GM10248 (cell line): ENCODE measurements at regions not wholly inside any gene's neighbourhood (a gene's known extent, or its start where the extent isn't known, plus 50 kb on each side); places are given as distances from the start of the nearest gene placed in this dataset.

Source experiments
- CTCF ChIA-PET: fragments of 300-600 bp; sonication (Branson Sonifier 250); formaldehyde crosslinking; extraction: SDS; loops from one replicate; lab custom pipeline; 2021; ENCODE audit warnings: antibody characterized with exemption; lab: Yijun Ruan, JAX
- POLR2A ChIA-PET: fragments of 350-650 bp; sonication (Branson Sonifier 250); formaldehyde crosslinking; extraction: SDS; loops from one replicate; lab custom pipeline; 2020; ENCODE audit warnings: antibody characterized with exemption; lab: Yijun Ruan, JAX
- DNase-seq: peaks from one replicate; pipeline ENCODE4 v3.0.0; 2012; ENCODE audit errors: extremely low spot score
- TF ChIP-seq, protein P1 (sequence below): IDR thresholded peaks from 2 replicates; pipeline ENCODE4 v1.5.1; 2012; ENCODE audit warnings: mild to moderate bottlenecking, low read depth; ENCODE audit errors: extremely low read depth, missing control alignments, control extremely low read depth

DNA sequence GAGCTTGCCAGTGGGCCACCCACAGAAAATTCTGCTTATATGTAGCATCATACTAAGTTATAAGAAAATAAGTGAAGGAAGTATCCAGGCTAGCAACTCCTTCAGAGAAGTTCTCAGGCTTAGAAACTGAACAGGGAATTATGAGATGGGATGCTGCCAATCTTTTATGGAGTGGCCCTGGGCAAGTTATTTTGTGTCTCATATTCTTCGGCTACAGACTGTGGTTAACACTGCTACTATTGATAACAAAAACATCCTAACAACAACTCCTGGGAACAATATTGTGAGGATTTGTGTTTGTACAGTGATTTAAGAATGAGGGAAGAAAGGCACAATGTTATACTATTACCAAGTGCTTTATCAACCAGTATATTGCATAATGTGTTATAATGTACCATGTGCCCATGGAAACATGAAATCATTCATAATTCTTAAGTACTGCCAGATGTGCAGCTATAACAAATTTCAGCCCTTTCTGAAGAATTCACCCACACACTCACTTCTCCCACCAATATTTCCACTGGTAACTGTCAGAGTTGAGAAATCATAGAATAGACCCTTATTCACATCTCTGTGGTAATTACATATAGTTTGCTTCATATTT, 113.3 kb upstream of the SOX5 start:
- ChIA-PET POLR2A (no interaction called here), CTCF (interaction anchor here (1.0 to 1.3 kb wide), 2 partner anchors 11 kb away, joined by 3 to 4 read pairs; no protein-coding TSS in a partner anchor)
- DNase-seq, result no peak
- TF ChIP-seq, protein P1, sequence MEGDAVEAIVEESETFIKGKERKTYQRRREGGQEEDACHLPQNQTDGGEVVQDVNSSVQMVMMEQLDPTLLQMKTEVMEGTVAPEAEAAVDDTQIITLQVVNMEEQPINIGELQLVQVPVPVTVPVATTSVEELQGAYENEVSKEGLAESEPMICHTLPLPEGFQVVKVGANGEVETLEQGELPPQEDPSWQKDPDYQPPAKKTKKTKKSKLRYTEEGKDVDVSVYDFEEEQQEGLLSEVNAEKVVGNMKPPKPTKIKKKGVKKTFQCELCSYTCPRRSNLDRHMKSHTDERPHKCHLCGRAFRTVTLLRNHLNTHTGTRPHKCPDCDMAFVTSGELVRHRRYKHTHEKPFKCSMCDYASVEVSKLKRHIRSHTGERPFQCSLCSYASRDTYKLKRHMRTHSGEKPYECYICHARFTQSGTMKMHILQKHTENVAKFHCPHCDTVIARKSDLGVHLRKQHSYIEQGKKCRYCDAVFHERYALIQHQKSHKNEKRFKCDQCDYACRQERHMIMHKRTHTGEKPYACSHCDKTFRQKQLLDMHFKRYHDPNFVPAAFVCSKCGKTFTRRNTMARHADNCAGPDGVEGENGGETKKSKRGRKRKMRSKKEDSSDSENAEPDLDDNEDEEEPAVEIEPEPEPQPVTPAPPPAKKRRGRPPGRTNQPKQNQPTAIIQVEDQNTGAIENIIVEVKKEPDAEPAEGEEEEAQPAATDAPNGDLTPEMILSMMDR, result no peak

DNA sequence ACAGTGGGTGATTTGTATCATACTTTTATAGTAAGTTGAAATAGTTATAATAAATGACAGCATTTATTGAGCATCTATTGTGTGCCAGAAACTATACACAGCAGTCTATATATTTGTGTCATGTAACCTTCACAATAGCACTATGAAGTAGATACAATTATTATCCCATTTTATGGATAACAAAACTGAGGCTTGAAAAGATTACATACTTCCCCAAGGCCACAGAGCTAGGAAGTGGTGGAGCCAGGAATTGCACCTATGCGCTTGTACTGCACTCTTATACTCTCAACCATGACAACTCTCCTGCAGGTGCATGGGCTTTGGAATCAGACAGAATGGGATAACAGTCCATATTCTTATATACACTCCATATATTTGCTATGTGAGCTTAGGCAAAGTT, 110.6 kb upstream of the SOX5 start:
- TF ChIP-seq, protein P1, result no peak
- ChIA-PET CTCF (interaction anchor here (1.4 kb wide), 1 partner anchor 9 kb away, joined by 4 read pairs; no protein-coding TSS in a partner anchor), POLR2A (no interaction called here)
- no peak for DNase-seq

DNA sequence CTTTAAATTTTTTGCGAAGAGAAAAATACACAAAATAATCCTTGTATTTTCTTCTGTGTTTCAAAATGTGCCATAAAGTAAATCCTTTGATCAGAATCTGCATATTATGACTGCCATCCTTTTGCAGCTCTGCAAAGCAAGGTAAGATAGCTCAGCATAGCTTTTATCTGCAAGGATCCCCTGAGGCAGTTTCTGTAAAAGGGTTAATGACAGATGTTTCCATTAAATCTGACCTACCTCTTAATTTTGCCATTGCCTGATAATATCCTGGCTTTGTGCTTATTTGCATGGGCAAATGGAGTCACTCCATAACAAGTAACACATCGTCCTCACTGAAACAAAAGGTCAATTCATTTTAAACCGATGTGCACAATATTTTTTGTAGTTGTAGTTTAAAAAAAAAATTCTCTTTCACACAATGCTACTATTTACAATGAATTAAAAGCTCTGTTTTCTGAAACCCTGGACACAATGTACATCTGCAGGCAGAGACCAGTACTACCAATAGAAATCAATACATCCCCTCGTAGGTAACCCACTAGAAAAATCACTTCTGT, 108.5 kb upstream of the SOX5 start:
- POLR2A ChIA-PET, result no interaction called here
- CTCF ChIA-PET, result no interaction called here
- DNase-seq, result no peak
- TF ChIP-seq, protein P1, result no peak

DNA sequence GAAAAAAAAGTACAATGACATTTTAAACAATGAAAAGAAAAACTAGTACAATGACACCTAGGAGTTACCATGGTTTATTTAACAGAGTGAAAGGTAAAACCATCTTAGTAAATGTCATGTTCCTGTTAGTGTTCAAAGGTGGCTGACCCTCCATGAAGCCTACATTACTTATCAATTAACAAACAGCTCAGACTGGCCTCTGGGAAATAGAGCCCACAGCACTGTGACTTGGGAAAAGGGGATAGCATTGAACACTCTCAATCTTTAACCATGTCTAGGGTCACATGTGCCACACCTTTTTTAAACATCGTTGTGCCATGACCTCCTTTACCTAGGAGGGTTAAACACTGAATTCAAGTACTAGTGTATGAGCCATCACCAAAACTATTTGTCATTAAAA, 106.3 kb upstream of the SOX5 start:
- CTCF ChIA-PET, result no interaction called here

DNA sequence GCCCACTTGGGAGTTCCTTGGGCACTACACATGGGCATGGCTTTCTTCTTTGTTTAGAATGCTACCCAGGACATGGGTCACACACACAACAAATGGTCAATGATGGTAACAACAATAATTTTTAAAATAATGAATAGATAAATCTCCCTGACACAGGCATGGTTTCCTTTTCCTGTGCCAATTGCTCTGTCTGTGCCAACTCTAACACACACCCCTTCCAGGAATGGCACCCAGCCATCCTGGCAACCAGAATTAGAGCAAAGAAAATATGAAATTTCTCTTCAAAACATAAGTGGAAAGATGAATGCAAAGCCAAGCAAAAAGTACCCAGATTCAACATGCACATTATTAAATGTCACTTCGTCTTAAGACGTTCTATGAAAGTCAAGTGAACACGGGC, 104.9 kb upstream of the SOX5 start:
- TF ChIP-seq, protein P1, result no peak
- POLR2A ChIA-PET, result no interaction called here
- CTCF ChIA-PET, result no interaction called here
- DNase-seq, result no peak

More for the DNA sequence above, 106.3 kb upstream of the SOX5 start:
- POLR2A ChIA-PET, result no interaction called here
- TF ChIP-seq, protein P1, result no peak
- DNase-seq, result no peak

DNA sequence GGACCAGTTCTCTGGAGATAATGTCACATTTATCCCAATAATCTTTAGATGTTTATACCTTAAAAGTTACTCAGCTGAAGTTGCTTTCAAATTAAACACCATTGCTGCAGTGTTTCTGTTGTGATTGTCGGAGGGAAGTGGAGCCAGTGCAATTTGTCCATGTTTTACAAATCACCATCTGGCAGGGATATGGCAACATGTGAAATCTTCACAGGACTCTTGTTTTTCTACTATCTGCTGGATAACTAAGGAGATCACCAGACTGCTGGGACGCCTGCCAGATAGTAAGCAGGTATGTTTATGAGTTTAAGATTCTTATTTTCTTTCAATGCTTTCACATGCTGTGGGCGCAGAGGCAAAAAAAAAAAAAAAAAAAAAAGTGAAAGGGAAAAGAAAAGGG, 100.3 kb upstream of the SOX5 start:
- TF ChIP-seq, protein P1, result no peak
- ChIA-PET POLR2A (no interaction called here), CTCF (no interaction called here)
- DNase-seq, result no peak
